Ishikawa (cell line): ENCODE measurements at regions not wholly inside any gene's neighbourhood (a gene's known extent, or its start where the extent isn't known, plus 50 kb on each side); places are given as distances from the start of the nearest gene placed in this dataset.

Experiments used
- CEBPB ChIP-seq: IDR thresholded peaks from 2 replicates; pipeline ENCODE4 v1.6.1; 2012
- CREB1 ChIP-seq: IDR thresholded peaks from 2 replicates; pipeline ENCODE4 v1.6.1; 2012; ENCODE audit warnings: low read depth
- EGR1 ChIP-seq: IDR thresholded peaks from 2 replicates; pipeline ENCODE4 v1.6.1; 2012
- EP300 ChIP-seq: IDR thresholded peaks from 2 replicates; pipeline ENCODE4 v1.6.1; 2012; ENCODE audit warnings: borderline replicate concordance
- FOXM1 ChIP-seq: IDR thresholded peaks from 2 replicates; pipeline ENCODE4 v1.6.1; 2012; ENCODE audit warnings: low read depth, borderline replicate concordance
- NFIC ChIP-seq: IDR thresholded peaks from 2 replicates; pipeline ENCODE4 v1.6.1; 2012
- RAD21 ChIP-seq: IDR thresholded peaks from 2 replicates; pipeline ENCODE4 v1.6.1; 2012; ENCODE audit warnings: low read depth
- REST ChIP-seq: IDR thresholded peaks from 2 replicates; pipeline ENCODE4 v1.6.1; 2012; ENCODE audit warnings: low read depth, mild to moderate bottlenecking
- TAF1 ChIP-seq: IDR thresholded peaks from 2 replicates; pipeline ENCODE4 v1.6.1; 2012; ENCODE audit warnings: low read depth, mild to moderate bottlenecking
- TCF12 ChIP-seq: IDR thresholded peaks from 2 replicates; pipeline ENCODE4 v1.6.1; 2012; ENCODE audit warnings: low read depth
- TEAD4 ChIP-seq: IDR thresholded peaks from 2 replicates; pipeline ENCODE4 v1.6.1; 2012
- YY1 ChIP-seq: IDR thresholded peaks from 2 replicates; pipeline ENCODE4 v1.6.1; 2012; ENCODE audit warnings: low read depth
- ZBTB7A ChIP-seq: IDR thresholded peaks from 2 replicates; pipeline ENCODE4 v1.6.1; 2012; ENCODE audit warnings: low read depth
- TF ChIP-seq, protein P1 (sequence below): IDR thresholded peaks from 2 replicates; pipeline ENCODE4 v1.6.1; 2012
- TF ChIP-seq, protein P2 (sequence below): IDR thresholded peaks from 2 replicates; pipeline ENCODE4 v1.6.1; 2012

GRCh38 chr19:56983804-56984203 lies 136.0 kb upstream of the USP29 start:
- TF ChIP-seq FOXM1, result no peak
- TF ChIP-seq EP300, result no peak
- TF ChIP-seq RAD21, result no peak

- TF ChIP-seq EP300 (no peak), CEBPB (no peak), CREB1 (no peak), EGR1 (no peak), FOXM1 (no peak), TEAD4 (no peak), ZBTB7A (no peak), REST (no peak), NFIC (no peak), TAF1 (no peak), RAD21 (no peak), TCF12 (no peak), YY1 (no peak)
- TF ChIP-seq, protein P1, sequence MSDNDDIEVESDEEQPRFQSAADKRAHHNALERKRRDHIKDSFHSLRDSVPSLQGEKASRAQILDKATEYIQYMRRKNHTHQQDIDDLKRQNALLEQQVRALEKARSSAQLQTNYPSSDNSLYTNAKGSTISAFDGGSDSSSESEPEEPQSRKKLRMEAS, result no peak
- TF ChIP-seq, protein P2, sequence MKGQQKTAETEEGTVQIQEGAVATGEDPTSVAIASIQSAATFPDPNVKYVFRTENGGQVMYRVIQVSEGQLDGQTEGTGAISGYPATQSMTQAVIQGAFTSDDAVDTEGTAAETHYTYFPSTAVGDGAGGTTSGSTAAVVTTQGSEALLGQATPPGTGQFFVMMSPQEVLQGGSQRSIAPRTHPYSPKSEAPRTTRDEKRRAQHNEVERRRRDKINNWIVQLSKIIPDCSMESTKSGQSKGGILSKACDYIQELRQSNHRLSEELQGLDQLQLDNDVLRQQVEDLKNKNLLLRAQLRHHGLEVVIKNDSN, result no peak
Measured at GRCh38 chr19:56986386-56986785, 133.4 kb upstream of the USP29 start.

DNA sequence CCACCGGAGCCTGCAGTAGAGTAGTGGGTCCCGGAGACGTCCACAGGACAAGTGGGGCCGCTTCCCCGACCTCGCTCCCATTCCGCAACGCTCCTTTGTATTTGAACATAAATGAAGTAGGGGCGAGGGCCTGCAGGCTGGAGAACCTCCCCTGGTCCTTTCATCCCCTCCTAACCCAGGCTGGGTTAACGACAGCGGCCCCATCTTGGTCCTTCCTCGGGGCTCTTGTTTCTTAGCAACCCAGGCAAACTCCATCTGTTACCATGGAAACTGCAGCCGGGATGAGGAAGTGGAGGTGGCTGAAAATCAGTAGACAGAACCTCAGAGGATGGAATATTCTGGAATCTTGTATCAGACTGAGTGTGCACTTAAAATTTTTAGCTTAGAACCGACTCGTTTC lies 132.6 kb upstream of the USP29 start:
- TF ChIP-seq REST (no peak), EP300 (no peak), TAF1 (no peak), CREB1 (no peak), EGR1 (no peak), FOXM1 (no peak)
- TF ChIP-seq, protein P2, result no peak

GRCh38 chr19:56988299-56988698 lies 131.5 kb upstream of the USP29 start:
- TF ChIP-seq, protein P1, result no peak
- TF ChIP-seq TEAD4 (no peak), EP300 (no peak), EGR1 (no peak), YY1 (no peak), CEBPB (no peak), REST (no peak), NFIC (no peak), RAD21 (no peak), CREB1 (no peak), TAF1 (no peak), FOXM1 (no peak), ZBTB7A (no peak), TCF12 (no peak)
- TF ChIP-seq, protein P2, result no peak
